ENCODE measurements at regions not wholly inside any gene's neighbourhood (a gene's known extent, or its start where the extent isn't known, plus 50 kb on each side); places are given as distances from the start of the nearest gene placed in this dataset.

DNA sequence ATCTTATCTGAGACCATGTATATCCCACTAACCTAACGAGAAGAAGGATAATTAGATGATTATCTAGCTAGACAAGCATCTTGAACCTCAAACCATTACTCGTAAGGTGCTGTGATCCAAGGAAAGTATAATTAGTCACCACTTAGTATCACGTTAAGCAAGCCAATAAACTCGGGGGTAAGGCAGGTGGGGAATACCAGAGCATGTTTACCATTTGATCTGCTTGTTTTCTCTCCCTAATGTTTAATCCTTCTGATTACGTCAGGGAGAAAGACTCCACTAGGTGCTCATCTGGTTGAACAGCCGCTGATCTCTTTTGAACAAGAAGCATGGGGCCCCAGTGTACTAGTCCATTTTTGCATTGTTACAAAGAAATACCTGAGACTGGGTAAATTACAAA is 69.9 kb upstream of the SLC1A1 start:
- TF ChIP-seq, protein P1, sequence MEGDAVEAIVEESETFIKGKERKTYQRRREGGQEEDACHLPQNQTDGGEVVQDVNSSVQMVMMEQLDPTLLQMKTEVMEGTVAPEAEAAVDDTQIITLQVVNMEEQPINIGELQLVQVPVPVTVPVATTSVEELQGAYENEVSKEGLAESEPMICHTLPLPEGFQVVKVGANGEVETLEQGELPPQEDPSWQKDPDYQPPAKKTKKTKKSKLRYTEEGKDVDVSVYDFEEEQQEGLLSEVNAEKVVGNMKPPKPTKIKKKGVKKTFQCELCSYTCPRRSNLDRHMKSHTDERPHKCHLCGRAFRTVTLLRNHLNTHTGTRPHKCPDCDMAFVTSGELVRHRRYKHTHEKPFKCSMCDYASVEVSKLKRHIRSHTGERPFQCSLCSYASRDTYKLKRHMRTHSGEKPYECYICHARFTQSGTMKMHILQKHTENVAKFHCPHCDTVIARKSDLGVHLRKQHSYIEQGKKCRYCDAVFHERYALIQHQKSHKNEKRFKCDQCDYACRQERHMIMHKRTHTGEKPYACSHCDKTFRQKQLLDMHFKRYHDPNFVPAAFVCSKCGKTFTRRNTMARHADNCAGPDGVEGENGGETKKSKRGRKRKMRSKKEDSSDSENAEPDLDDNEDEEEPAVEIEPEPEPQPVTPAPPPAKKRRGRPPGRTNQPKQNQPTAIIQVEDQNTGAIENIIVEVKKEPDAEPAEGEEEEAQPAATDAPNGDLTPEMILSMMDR (IDR thresholded peaks at IDR 0.05): no peak
- TF ChIP-seq POLR2A (IDR thresholded peaks at IDR 0.05): no peak
- TF ChIP-seq POLR2AphosphoS5 (IDR thresholded peaks at IDR 0.05): no peak
- TF ChIP-seq EP300 (IDR thresholded peaks at IDR 0.05): no peak
